GM19328 (cell line): ENCODE measurements at regions not wholly inside any gene's neighbourhood (a gene's known extent, or its start where the extent isn't known, plus 50 kb on each side); places are given as distances from the start of the nearest gene placed in this dataset.

ENCODE experiments used
- ATAC-seq: cut with Tn5 transposase; IDR thresholded peaks from one replicate; pipeline ENCODE4 v1.9.1; 2021; ENCODE audit warnings: mild to moderate bottlenecking, moderate library complexity; ENCODE audit not compliant: unreplicated experiment

DNA sequence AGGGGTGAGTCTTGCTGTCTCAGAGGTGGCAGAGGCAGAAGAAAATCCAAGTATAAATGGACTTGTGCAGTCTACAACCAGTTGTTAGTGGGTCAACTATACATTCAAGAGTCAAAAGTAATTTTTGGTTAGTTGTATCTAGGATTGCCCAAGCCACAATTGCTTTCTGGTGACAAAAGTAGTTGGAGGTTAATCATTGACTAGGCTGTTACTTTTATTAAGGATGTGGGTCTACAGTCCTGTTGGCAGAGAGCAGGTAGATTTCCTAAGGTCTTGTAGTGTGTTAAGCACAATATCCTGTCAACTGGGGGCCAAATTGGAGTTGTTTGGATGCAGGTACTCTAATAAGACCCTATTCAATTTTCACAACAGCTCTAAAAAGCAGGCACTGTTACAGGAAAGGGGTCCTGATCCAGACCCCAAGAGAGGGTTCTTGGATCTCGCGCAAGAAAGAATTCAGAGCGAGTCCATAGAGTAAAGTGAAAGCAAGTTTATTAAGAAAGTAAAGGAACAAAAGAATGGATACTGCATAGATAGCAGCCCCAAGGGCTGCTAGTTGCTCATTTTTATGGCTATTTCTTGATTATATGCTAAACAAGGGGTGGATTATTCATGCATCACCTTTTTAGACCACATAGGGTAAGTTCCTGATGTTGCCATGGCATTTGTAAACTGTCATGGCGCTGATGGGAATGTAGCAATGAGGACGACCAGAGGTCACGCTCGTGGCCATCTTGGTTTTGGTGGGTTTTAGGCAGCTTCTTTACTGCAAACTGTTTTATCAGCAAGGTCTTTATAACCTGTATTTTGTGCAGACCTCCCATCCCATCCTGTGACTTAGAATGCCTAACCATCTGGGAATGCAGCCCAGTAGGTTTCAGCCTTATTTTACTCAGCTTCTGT, 232.6 kb upstream of the SRRM4 start:
- no peak for ATAC-seq

GRCh38 chr12:118749646-118750045, 231.7 kb upstream of the SRRM4 start:
- no peak for ATAC-seq

DNA sequence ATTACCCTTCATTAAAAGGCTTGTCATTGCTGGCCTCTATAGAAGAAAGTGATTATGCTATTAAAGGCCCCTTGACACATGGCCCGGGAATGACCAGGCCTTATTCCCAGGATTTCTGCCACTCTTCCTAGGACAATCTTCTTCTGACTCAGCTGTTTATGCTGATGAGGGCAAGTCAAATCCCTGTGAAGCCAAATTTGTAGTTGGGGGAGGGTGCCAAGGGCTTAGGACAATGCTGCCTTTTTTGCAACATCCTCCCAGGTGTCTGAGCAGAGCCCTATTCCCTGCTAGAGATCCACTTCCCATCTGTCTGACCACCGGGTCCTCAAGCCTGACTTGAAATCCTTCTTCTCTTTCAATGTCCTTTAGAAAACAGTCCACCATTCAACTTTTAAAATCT, 230.7 kb upstream of the SRRM4 start:
- ATAC-seq: no peak

- no peak for ATAC-seq
Observed at GRCh38 chr12:118751355-118751754, 230.0 kb upstream of the SRRM4 start.

DNA sequence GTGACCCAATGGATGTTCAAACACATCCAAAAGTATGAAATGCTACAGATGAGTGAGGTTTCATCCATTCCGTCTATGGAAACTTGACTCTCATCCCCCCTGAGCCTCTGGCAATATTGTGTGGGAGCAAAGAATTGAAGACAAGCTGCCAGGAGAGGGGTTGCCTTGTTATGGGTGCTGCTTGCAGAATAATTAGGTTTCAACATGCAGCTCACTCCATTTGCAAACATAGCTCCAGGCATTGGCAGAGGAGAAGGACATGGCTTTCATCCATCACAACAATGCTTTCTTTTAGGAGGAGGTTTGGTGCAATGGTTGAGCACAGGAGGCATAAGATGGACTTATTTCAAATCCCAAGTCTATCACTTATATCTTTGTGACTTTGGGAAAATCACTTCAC, 220.7 kb upstream of the SRRM4 start:
- no peak for ATAC-seq

GRCh38 chr12:118763234-118763633, 218.1 kb upstream of the SRRM4 start:
- ATAC-seq: no peak

GRCh38 chr12:118773956-118774723, 207.2 kb upstream of the SRRM4 start:
- ATAC-seq: no peak

- ATAC-seq: no peak
Observed at GRCh38 chr12:118777504-118777903, 203.8 kb upstream of the SRRM4 start.

DNA sequence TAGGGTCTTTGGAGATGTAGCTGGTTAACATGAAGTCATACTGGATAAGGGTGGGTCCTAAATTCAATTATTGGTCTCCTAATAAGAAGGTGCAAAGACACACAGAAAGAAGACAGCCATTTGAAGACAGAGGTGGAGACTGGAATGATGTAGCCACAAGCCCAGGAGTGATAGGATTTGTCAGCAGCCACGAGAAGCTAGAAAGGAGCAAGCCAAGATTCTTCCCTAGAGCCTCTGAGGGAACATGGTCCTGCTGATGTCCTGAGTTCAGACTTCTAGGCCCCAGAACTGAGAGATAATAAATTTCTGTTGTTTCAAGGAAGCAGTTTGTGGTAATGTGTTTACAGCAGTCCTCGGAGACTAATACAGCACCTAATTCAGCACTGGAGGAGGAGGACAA, 203.3 kb upstream of the SRRM4 start:
- no peak for ATAC-seq

- no peak for ATAC-seq
Observed at GRCh38 chr12:118780939-118781338, 200.4 kb upstream of the SRRM4 start.

DNA sequence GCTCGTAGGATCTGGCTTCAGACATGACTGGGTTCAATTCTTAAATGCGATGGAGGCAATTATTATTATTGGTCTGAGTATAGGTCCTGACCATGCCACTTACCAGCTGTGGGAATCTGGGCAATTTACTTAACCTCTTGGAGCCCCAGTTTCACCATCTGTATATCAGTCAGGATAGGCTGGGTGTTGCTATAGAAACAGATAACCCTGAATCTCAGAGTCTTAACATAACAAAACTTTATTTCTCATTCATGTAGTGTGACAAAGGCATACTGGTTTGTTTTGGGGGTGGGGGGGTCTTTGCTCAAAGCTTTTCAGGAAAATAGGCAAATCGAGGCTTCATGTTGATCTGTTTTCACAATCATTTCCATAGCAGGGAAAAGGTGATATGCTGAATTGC, 199.6 kb upstream of the SRRM4 start:
- no peak for ATAC-seq

GRCh38 chr12:118783703-118784102, 197.6 kb upstream of the SRRM4 start:
- no peak for ATAC-seq

GRCh38 chr12:118790578-118790977, 190.8 kb upstream of the SRRM4 start:
- no peak for ATAC-seq

GRCh38 chr12:118813778-118814357, 167.5 kb upstream of the SRRM4 start:
- ATAC-seq: no peak

DNA sequence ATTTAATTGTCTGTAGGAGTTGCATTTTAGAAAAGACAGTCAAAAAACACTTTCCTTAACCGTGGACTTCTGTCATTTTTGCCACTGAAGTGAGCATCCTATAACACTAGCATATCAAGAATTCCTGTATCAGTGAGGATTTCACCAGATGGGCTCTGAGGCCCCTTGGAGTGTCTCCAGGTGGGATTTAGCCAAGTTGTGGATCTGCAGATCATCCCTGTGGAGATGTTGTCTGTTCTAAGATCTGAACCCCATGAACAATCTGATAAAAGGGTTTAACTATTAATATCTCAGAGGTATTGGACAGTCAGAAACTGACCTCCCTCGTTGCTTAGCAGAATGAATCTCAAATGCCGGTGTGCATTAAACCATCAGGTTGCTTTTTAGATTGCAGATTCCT, 165.0 kb upstream of the SRRM4 start:
- ATAC-seq: no peak

- no peak for ATAC-seq
Observed at GRCh38 chr12:118821386-118821925, 159.9 kb upstream of the SRRM4 start.

- no peak for ATAC-seq
Observed at GRCh38 chr12:118822512-118822911, 158.8 kb upstream of the SRRM4 start.

GRCh38 chr12:118827047-118827446, 154.3 kb upstream of the SRRM4 start:
- ATAC-seq: no peak

- ATAC-seq: no peak
Observed at GRCh38 chr12:118827606-118828005, 153.7 kb upstream of the SRRM4 start.

DNA sequence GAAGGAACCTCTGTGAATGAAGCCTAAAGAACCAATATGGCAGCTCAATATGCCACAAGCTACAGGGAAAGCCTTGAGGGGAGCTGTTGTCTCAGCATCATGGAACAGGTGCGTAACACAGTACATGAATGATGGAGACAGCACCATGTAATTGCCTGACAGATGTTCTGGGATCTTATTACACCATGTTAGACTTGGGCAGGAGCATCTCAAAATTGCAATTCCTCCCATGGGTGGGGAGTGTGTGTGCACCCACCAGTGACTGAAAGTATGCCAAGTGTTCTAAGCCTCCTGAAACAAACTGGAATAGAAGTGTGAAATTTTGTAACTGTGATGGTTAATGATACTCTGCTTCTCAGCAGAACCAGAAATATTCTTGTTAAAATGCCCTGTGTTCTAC, 151.0 kb upstream of the SRRM4 start:
- no peak for ATAC-seq

GRCh38 chr12:118835926-118836325, 145.4 kb upstream of the SRRM4 start:
- ATAC-seq: no peak
